WTC11 (cell line): ENCODE measurements at regions not wholly inside any gene's neighbourhood (a gene's known extent, or its start where the extent isn't known, plus 50 kb on each side); places are given as distances from the start of the nearest gene placed in this dataset.

Source experiments
- ATAC-seq: fragments of 200-7000 bp; cut with Tn5 transposase; 2 replicates; pipeline ENCODE4 v1.10.0; 2021; ENCODE audit warnings: mild to moderate bottlenecking, moderate library complexity
- CTCF ChIA-PET: fragments of 300-600 bp; sonication (Branson Sonifier 250); formaldehyde crosslinking; loops from one replicate; lab custom pipeline; 2021; ENCODE audit warnings: antibody characterized with exemption; lab: Charles Lee
- POLR2A ChIA-PET: fragments of 350-600 bp; sonication (Branson Sonifier 250); formaldehyde crosslinking; loops from one replicate; lab custom pipeline; 2021; ENCODE audit warnings: antibody characterized with exemption; lab: Charles Lee
- DNase-seq: peaks from one replicate; pipeline ENCODE4 v3.0.0; 2021; ENCODE audit warnings: low spot score
- H3K27ac Mint-ChIP-seq: 2 replicates; pipeline ENCODE4 v1.8.0; 2021; ENCODE audit warnings: mixed read lengths
- H3K27me3 Mint-ChIP-seq: 2 replicates; pipeline ENCODE4 v1.8.0; 2021; ENCODE audit warnings: low read depth, mild to moderate bottlenecking, moderate library complexity, mixed read lengths
- H3K36me3 Mint-ChIP-seq: 2 replicates; pipeline ENCODE4 v1.8.0; 2021; ENCODE audit warnings: mixed read lengths
- H3K4me1 Mint-ChIP-seq: 2 replicates; pipeline ENCODE4 v1.8.0; 2022; ENCODE audit warnings: mixed read lengths
- H3K4me3 Mint-ChIP-seq: 2 replicates; pipeline ENCODE4 v1.8.0; 2021; ENCODE audit warnings: mild to moderate bottlenecking, moderate library complexity, mixed read lengths
- H3K9me3 Mint-ChIP-seq: 2 replicates; pipeline ENCODE4 v1.8.0; 2021; ENCODE audit warnings: mixed read lengths
- AR ChIP-seq: fragments of 250-450 bp; sonication (Bioruptor Pico); IDR thresholded peaks from 2 replicates; pipeline ENCODE4 v1.9.0; 2021; ENCODE audit warnings: mild to moderate bottlenecking
- ATF1 ChIP-seq: sonication (generic); formaldehyde crosslinking; IDR thresholded peaks from 2 replicates; pipeline ENCODE4 v1.8.1; 2023; ENCODE audit warnings: mild to moderate bottlenecking, moderate library complexity, missing genetic modification reagents
- CREB1 ChIP-seq: sonication (generic); formaldehyde crosslinking; IDR thresholded peaks from 2 replicates; pipeline ENCODE4 v1.8.0; 2023; ENCODE audit warnings: mild to moderate bottlenecking, missing genetic modification reagents
- ETV6 ChIP-seq: sonication (generic); formaldehyde crosslinking; IDR thresholded peaks from 2 replicates; pipeline ENCODE4 v1.8.1; 2022; ENCODE audit warnings: mild to moderate bottlenecking, missing genetic modification reagents
- GABPB1 ChIP-seq: sonication (generic); formaldehyde crosslinking; IDR thresholded peaks from 2 replicates; pipeline ENCODE4 v1.8.1; 2023; ENCODE audit warnings: mild to moderate bottlenecking, missing genetic modification reagents
- NR2C2 ChIP-seq: sonication (generic); formaldehyde crosslinking; IDR thresholded peaks from 2 replicates; pipeline ENCODE4 v1.8.0; 2022; ENCODE audit warnings: mild to moderate bottlenecking, missing genetic modification reagents
- OVOL2 ChIP-seq: fragments of 250-450 bp; sonication (Bioruptor Pico); IDR thresholded peaks from 2 replicates; pipeline ENCODE4 v1.9.0; 2021; ENCODE audit warnings: mild to moderate bottlenecking, borderline replicate concordance
- RELA ChIP-seq: sonication (generic); formaldehyde crosslinking; IDR thresholded peaks from 2 replicates; pipeline ENCODE4 v1.8.1; 2022; ENCODE audit warnings: missing genetic modification reagents, mild to moderate bottlenecking, borderline replicate concordance
- SMAD3 ChIP-seq: sonication (generic); formaldehyde crosslinking; IDR thresholded peaks from 2 replicates; pipeline ENCODE4 v1.8.0; 2022; ENCODE audit warnings: missing genetic modification reagents, mild to moderate bottlenecking, borderline replicate concordance
- SOX15 ChIP-seq: fragments of 250-450 bp; sonication (Bioruptor Pico); IDR thresholded peaks from 2 replicates; pipeline ENCODE4 v1.9.0; 2021; ENCODE audit warnings: mild to moderate bottlenecking
- ZBTB21 ChIP-seq: sonication (generic); formaldehyde crosslinking; IDR thresholded peaks from 2 replicates; pipeline ENCODE4 v1.8.1; 2023; ENCODE audit warnings: mild to moderate bottlenecking, missing genetic modification reagents, borderline replicate concordance
- ZNF121 ChIP-seq: sonication (generic); formaldehyde crosslinking; IDR thresholded peaks from 2 replicates; pipeline ENCODE4 v1.8.0; 2023; ENCODE audit warnings: missing genetic modification reagents
- ZNF396 ChIP-seq: fragments of 250-450 bp; sonication (Bioruptor Pico); IDR thresholded peaks from 2 replicates; pipeline ENCODE4 v1.8.0; 2021; ENCODE audit warnings: mild to moderate bottlenecking, moderate library complexity, borderline replicate concordance
- TF ChIP-seq, protein P1 (sequence below): fragments of 250-450 bp; sonication (Bioruptor Pico); IDR thresholded peaks from 2 replicates; pipeline ENCODE4 v1.9.0; 2021; ENCODE audit warnings: mild to moderate bottlenecking, borderline replicate concordance
- TF ChIP-seq, protein P2 (sequence below): sonication (generic); formaldehyde crosslinking; IDR thresholded peaks from 2 replicates; pipeline ENCODE4 v1.8.0; 2022; ENCODE audit warnings: mild to moderate bottlenecking, missing genetic modification reagents
- TF ChIP-seq, protein P3 (sequence below): sonication (generic); formaldehyde crosslinking; IDR thresholded peaks from 2 replicates; pipeline ENCODE4 v1.8.1; 2023; ENCODE audit warnings: mild to moderate bottlenecking, missing genetic modification reagents, moderate library complexity
- TF ChIP-seq, protein P4 (sequence below): fragments of 250-450 bp; sonication (Bioruptor Pico); IDR thresholded peaks from 2 replicates; pipeline ENCODE4 v2.1.2; 2022; ENCODE audit warnings: mild to moderate bottlenecking, moderate library complexity

DNA sequence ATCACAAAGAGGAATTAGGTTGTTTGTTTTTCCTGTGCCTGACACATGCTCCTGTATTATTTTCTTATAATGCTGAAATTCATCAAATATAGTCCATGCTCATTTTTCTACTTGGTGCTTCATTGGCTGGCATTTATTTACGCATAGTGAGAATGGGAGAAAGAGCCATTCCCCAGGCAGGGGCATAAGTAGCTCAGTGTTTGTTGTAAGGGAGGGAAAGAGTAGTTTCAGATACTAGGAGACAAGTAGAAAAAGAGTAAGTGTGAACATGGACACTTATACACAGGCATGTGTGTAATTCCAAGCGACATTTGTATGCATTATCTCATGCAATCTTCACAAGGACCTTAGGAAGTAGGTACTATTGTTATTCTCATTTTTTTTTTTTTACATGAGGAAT lies 111.9 kb upstream of the UGP2 start:
- ChIA-PET POLR2A (no interaction called here), CTCF (no interaction called here)
- Mint-ChIP-seq H3K36me3 (no peaks in the 10 kb centered on the region), H3K4me3 (no peak overlapping the region), H3K27ac (peak overlapping the region; percentile 46), H3K4me1 (peaks cover 22% of the 10 kb centered on the region), H3K27me3 (no peaks in the 10 kb centered on the region), H3K9me3 (peaks cover 7% of the 10 kb centered on the region; the same call in 1 of the 2 replicates)
- DNase-seq = no peak
- TF ChIP-seq OVOL2 (no peak), ATF1 (CRISPR knock-in tag) (no peak), ZNF121 (no peak), SMAD3 (CRISPR knock-in tag) (no peak), RELA (CRISPR knock-in tag) (no peak), ZBTB21 (CRISPR knock-in tag) (no peak), SOX15 (no peak), AR (no peak)
- TF ChIP-seq, protein P1, sequence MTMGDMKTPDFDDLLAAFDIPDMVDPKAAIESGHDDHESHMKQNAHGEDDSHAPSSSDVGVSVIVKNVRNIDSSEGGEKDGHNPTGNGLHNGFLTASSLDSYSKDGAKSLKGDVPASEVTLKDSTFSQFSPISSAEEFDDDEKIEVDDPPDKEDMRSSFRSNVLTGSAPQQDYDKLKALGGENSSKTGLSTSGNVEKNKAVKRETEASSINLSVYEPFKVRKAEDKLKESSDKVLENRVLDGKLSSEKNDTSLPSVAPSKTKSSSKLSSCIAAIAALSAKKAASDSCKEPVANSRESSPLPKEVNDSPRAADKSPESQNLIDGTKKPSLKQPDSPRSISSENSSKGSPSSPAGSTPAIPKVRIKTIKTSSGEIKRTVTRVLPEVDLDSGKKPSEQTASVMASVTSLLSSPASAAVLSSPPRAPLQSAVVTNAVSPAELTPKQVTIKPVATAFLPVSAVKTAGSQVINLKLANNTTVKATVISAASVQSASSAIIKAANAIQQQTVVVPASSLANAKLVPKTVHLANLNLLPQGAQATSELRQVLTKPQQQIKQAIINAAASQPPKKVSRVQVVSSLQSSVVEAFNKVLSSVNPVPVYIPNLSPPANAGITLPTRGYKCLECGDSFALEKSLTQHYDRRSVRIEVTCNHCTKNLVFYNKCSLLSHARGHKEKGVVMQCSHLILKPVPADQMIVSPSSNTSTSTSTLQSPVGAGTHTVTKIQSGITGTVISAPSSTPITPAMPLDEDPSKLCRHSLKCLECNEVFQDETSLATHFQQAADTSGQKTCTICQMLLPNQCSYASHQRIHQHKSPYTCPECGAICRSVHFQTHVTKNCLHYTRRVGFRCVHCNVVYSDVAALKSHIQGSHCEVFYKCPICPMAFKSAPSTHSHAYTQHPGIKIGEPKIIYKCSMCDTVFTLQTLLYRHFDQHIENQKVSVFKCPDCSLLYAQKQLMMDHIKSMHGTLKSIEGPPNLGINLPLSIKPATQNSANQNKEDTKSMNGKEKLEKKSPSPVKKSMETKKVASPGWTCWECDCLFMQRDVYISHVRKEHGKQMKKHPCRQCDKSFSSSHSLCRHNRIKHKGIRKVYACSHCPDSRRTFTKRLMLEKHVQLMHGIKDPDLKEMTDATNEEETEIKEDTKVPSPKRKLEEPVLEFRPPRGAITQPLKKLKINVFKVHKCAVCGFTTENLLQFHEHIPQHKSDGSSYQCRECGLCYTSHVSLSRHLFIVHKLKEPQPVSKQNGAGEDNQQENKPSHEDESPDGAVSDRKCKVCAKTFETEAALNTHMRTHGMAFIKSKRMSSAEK (CRISPR knock-in tag) = no peak
- TF ChIP-seq, protein P2, sequence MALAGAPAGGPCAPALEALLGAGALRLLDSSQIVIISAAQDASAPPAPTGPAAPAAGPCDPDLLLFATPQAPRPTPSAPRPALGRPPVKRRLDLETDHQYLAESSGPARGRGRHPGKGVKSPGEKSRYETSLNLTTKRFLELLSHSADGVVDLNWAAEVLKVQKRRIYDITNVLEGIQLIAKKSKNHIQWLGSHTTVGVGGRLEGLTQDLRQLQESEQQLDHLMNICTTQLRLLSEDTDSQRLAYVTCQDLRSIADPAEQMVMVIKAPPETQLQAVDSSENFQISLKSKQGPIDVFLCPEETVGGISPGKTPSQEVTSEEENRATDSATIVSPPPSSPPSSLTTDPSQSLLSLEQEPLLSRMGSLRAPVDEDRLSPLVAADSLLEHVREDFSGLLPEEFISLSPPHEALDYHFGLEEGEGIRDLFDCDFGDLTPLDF (CRISPR knock-in tag) = no peak
- TF ChIP-seq, protein P3, sequence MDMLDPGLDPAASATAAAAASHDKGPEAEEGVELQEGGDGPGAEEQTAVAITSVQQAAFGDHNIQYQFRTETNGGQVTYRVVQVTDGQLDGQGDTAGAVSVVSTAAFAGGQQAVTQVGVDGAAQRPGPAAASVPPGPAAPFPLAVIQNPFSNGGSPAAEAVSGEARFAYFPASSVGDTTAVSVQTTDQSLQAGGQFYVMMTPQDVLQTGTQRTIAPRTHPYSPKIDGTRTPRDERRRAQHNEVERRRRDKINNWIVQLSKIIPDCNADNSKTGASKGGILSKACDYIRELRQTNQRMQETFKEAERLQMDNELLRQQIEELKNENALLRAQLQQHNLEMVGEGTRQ (CRISPR knock-in tag) = no peak
- ATAC-seq = no peak

DNA sequence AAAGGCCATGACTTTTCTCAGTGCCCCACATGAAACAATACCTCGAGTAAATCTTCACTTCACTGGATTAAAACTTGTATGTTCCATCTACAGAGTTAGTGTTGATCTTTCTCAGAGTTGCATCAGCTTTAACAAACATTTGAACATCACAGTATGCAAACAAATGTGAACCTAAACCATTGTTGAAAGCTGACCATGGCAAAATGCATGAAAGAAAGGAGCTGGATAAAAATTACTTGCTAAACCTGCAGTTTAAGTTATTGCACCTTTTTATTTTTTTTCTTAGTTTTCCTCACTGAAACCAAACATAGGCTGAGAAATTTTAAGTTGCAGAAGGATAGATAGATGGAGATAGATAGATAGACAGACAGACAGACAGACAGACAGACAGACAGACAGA lies 107.2 kb upstream of the UGP2 start:
- Mint-ChIP-seq H3K4me3 (no peak overlapping the region), H3K27ac (no peak overlapping the region), H3K36me3 (no peaks in the 10 kb centered on the region), H3K4me1 (peaks cover 21% of the 10 kb centered on the region), H3K9me3 (peaks cover 8% of the 10 kb centered on the region), H3K27me3 (no peaks in the 10 kb centered on the region)
- DNase-seq (no peak), ATAC-seq (no peak)
- TF ChIP-seq, protein P4, sequence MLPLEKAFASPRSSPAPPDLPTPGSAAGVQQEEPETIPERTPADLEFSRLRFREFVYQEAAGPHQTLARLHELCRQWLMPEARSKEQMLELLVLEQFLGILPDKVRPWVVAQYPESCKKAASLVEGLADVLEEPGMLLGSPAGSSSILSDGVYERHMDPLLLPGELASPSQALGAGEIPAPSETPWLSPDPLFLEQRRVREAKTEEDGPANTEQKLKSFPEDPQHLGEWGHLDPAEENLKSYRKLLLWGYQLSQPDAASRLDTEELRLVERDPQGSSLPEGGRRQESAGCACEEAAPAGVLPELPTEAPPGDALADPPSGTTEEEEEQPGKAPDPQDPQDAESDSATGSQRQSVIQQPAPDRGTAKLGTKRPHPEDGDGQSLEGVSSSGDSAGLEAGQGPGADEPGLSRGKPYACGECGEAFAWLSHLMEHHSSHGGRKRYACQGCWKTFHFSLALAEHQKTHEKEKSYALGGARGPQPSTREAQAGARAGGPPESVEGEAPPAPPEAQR = no peak
- TF ChIP-seq ZNF396 (CRISPR knock-in tag) (no peak), CREB1 (CRISPR knock-in tag) (no peak), NR2C2 (CRISPR knock-in tag) (no peak), ETV6 (CRISPR knock-in tag) (no peak), GABPB1 (CRISPR knock-in tag) (peak; percentile 99)
- ChIA-PET POLR2A (no interaction called here), CTCF (no interaction called here)
